ENCODE measurements at regions not wholly inside any gene's neighbourhood (a gene's known extent, or its start where the extent isn't known, plus 50 kb on each side); places are given as distances from the start of the nearest gene placed in this dataset.
"Not testable (repeated sequence)": the region's sequence is repeated elsewhere in the genome, so short reads cannot be mapped to it uniquely, and the experiment has no call there.

- Histone ChIP-seq H3K36me3 (ENCODE audit: control insufficient read depth, insufficient read depth, low read length) (no peaks in the 10 kb centered on the region), H3K4me1 (ENCODE audit: control insufficient read depth, insufficient read depth, low read length) (no peaks in the 10 kb centered on the region), H3K27me3 (ENCODE audit: control insufficient read depth, insufficient read depth, low read length) (no peaks in the 10 kb centered on the region), H3K9me3 (ENCODE audit: control insufficient read depth, insufficient read depth, low read depth, low read length) (0 out of 2 replicates have a peak, but pooled peaks cover 3% of the 10 kb centered on the region), H3K27ac (ENCODE audit: low read length) (no peak overlapping the region), H3K4me3 (ENCODE audit: low read depth in 2 of 2, low read length in 2 of 2) (no peak overlapping the region)
- no peak for ATAC-seq
- ChIA-PET POLR2A (no interaction called here), CTCF (no interaction called here)
- intact Hi-C loops (cut with micrococcal nuclease; ENCODE audit: unreplicated experiment) (no loop called here), in situ Hi-C loops (cut with HindIII; ENCODE audit: low pct_unique_long_range_greater_than_20kb, low sequenced_read_pairs) (no loop called here)
- DNase-seq (ENCODE audit: low read depth, low spot score) = no peak
- no TSS peak for BruUV-seq (replicated peaks)
- TF ChIP-seq REST (IDR thresholded peaks at IDR 0.05; ENCODE audit: insufficient read depth in 1 of 2, low read depth in 2 of 2, low read length in 1 of 2) (no peak), TCF7L2 (IDR thresholded peaks at IDR 0.05; ENCODE audit: low read depth, low read length) (no peak), POLR2AphosphoS5 (IDR thresholded peaks at IDR 0.05; ENCODE audit: low read depth, low read length) (no peak), SIN3A (IDR thresholded peaks at IDR 0.05; ENCODE audit: borderline replicate concordance, insufficient read depth, low read depth, low read length) (no peak)
- TF ChIP-seq, protein P1, sequence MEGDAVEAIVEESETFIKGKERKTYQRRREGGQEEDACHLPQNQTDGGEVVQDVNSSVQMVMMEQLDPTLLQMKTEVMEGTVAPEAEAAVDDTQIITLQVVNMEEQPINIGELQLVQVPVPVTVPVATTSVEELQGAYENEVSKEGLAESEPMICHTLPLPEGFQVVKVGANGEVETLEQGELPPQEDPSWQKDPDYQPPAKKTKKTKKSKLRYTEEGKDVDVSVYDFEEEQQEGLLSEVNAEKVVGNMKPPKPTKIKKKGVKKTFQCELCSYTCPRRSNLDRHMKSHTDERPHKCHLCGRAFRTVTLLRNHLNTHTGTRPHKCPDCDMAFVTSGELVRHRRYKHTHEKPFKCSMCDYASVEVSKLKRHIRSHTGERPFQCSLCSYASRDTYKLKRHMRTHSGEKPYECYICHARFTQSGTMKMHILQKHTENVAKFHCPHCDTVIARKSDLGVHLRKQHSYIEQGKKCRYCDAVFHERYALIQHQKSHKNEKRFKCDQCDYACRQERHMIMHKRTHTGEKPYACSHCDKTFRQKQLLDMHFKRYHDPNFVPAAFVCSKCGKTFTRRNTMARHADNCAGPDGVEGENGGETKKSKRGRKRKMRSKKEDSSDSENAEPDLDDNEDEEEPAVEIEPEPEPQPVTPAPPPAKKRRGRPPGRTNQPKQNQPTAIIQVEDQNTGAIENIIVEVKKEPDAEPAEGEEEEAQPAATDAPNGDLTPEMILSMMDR (IDR thresholded peaks at IDR 0.05) = no peak
Observed at GRCh38 chr6:103107985-103108384, 1714.5 kb downstream of the GRIK2 start.

DNA sequence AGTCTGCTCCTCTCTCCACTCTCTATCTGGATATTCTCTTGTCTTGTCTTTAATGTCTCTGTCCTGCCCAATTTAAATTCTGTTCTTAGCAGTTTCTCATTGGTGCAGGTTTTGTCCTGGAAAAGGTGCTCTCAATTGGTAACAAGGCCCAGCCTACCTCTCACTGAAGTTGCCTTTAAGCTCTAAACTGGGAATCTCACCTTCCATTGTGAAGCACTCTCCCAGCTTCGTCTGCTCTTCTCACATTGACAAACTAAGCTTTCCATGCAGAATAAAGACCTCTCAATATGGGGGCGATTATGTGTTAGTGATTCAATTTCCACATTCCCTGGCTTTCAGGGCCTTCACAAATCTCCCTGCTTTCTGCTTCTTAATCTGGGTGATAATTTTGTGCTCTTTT lies 1712.2 kb downstream of the GRIK2 start:
- Histone ChIP-seq H3K4me1 (ENCODE audit: control insufficient read depth, insufficient read depth, low read length) (no peaks in the 10 kb centered on the region), H3K4me3 (ENCODE audit: low read depth in 2 of 2, low read length in 2 of 2) (no peak overlapping the region), H3K27ac (ENCODE audit: low read length) (no peak overlapping the region), H3K9me3 (ENCODE audit: control insufficient read depth, insufficient read depth, low read depth, low read length) (0 out of 2 replicates have a peak, but pooled peaks cover 3% of the 10 kb centered on the region), H3K36me3 (ENCODE audit: control insufficient read depth, insufficient read depth, low read length) (no peaks in the 10 kb centered on the region), H3K27me3 (ENCODE audit: control insufficient read depth, insufficient read depth, low read length) (no peaks in the 10 kb centered on the region)
- DNase-seq (ENCODE audit: low read depth, low spot score) (no peak), ATAC-seq (no peak)
- no peak for TF ChIP-seq TCF7L2 (IDR thresholded peaks at IDR 0.05; ENCODE audit: low read depth, low read length)
- POLR2A ChIA-PET = no interaction called here
- CTCF ChIA-PET = no interaction called here
- intact Hi-C loops (cut with micrococcal nuclease; ENCODE audit: unreplicated experiment) = no loop called here
- in situ Hi-C loops (cut with HindIII; ENCODE audit: low pct_unique_long_range_greater_than_20kb, low sequenced_read_pairs) = no loop called here
- no TSS peak for BruUV-seq (replicated peaks)

DNA sequence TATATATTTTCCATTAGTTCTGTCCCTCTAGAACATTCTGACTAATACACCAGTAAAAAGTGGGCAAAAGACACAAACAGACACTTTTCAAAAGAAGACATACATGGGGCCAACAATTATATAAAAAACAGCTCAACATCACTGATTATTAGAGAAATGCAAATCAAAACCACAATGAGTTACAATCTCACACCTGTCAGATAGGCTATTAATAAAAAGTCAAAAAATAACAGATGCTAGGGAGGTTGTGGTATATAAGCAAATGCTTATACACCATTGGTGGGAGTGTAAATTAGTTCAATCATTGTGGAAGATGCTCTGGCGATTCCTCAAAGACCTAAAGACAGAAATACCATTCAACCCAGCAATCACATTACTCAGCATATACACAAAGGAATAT lies 1707.8 kb downstream of the GRIK2 start:
- no peak for TF ChIP-seq POLR2AphosphoS5 (IDR thresholded peaks at IDR 0.05; ENCODE audit: low read depth, low read length)
- TF ChIP-seq SIN3A (IDR thresholded peaks at IDR 0.05; ENCODE audit: borderline replicate concordance, insufficient read depth, low read depth, low read length) = no peak
- no peak for TF ChIP-seq REST (IDR thresholded peaks at IDR 0.05; ENCODE audit: insufficient read depth in 1 of 2, low read depth in 2 of 2, low read length in 1 of 2)
- TF ChIP-seq, protein P1 (IDR thresholded peaks at IDR 0.05) = no peak
- TF ChIP-seq TCF7L2 (IDR thresholded peaks at IDR 0.05; ENCODE audit: low read depth, low read length) = no peak
- ChIA-PET POLR2A (no interaction called here), CTCF (no interaction called here)
- no peak for ATAC-seq
- in situ Hi-C loops (cut with HindIII; ENCODE audit: low pct_unique_long_range_greater_than_20kb, low sequenced_read_pairs) (no loop called here), intact Hi-C loops (cut with micrococcal nuclease; ENCODE audit: unreplicated experiment) (no loop called here)
- no peaks in the 10 kb centered on the region for H3K27me3 ChIP-seq (ENCODE audit: control insufficient read depth, insufficient read depth, low read length)
- no peaks in the 10 kb centered on the region for H3K9me3 ChIP-seq (ENCODE audit: control insufficient read depth, insufficient read depth, low read depth, low read length)
- no peak overlapping the region for H3K27ac ChIP-seq (ENCODE audit: low read length)
- no peaks in the 10 kb centered on the region for H3K4me1 ChIP-seq (ENCODE audit: control insufficient read depth, insufficient read depth, low read length)
- H3K4me3 ChIP-seq (ENCODE audit: low read depth in 2 of 2, low read length in 2 of 2) = no peak overlapping the region
- H3K36me3 ChIP-seq (ENCODE audit: control insufficient read depth, insufficient read depth, low read length) = no peaks in the 10 kb centered on the region
- no TSS peak for BruUV-seq (replicated peaks)
- no peak for DNase-seq (ENCODE audit: low read depth, low spot score)

DNA sequence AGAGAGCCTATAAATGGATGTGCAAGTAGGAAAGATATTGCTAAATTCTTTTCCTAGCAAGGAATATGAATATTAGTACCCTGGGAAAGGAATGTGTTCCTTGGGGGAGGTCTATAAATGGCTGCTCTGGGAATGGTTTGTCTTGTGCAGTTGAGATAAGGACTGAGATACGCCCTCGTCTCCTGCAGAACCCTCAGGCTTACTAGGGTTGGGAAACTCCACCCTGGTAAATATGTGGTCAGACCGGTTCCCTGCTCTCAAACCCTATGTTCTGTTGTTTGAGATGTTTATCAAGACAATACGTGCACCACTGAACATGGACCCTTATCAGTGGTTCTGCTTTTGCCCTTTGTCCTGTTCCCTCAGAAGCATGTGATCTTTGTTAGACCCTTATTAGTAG lies 1698.9 kb downstream of the GRIK2 start:
- H3K9me3 ChIP-seq (ENCODE audit: control insufficient read depth, insufficient read depth, low read depth, low read length); ATAC-seq; H3K27me3 ChIP-seq (ENCODE audit: control insufficient read depth, insufficient read depth, low read length); in situ Hi-C loops (cut with HindIII; ENCODE audit: low pct_unique_long_range_greater_than_20kb, low sequenced_read_pairs); H3K4me1 ChIP-seq (ENCODE audit: control insufficient read depth, insufficient read depth, low read length); intact Hi-C loops (cut with micrococcal nuclease; ENCODE audit: unreplicated experiment); POLR2A ChIA-PET; CTCF ChIA-PET; BruUV-seq (replicated peaks); H3K27ac ChIP-seq (ENCODE audit: low read length); H3K4me3 ChIP-seq (ENCODE audit: low read depth in 2 of 2, low read length in 2 of 2); DNase-seq (ENCODE audit: low read depth, low spot score); H3K36me3 ChIP-seq (ENCODE audit: control insufficient read depth, insufficient read depth, low read length): not testable (repeated sequence)

Data from Panc1 (cell line).